Fibroblast of pulmonary artery (primary cell): ENCODE measurements at regions not wholly inside any gene's neighbourhood (a gene's known extent, or its start where the extent isn't known, plus 50 kb on each side); places are given as distances from the start of the nearest gene placed in this dataset.

Source experiments
- DNase-seq: peaks from one replicate; pipeline ENCODE4 v3.0.0-alpha.2; 2010; ENCODE audit warnings: low read depth
- H3K4me3 ChIP-seq: replicated peaks from 2 replicates; pipeline ENCODE4 v1.5.1; 2011; ENCODE audit warnings: low read depth, mild to moderate bottlenecking, control low read depth, low read length, moderate library complexity
- CTCF ChIP-seq: IDR thresholded peaks from 2 replicates; pipeline ENCODE4 v1.5.1; 2011; ENCODE audit warnings: mild to moderate bottlenecking, control low read depth, low read length, inconsistent platforms; ENCODE audit errors: missing control alignments

GRCh38 chr17:55873017-55873758 is 122.3 kb downstream of the PCTP start:
- no peak overlapping the region for H3K4me3 ChIP-seq
- TF ChIP-seq CTCF: no peak
- DNase-seq: no peak

- H3K4me3 ChIP-seq: no peak overlapping the region
- no peak for TF ChIP-seq CTCF
- DNase-seq: no peak
Observed at GRCh38 chr17:55883149-55883548, 132.3 kb downstream of the PCTP start.

- no peak for DNase-seq
- H3K4me3 ChIP-seq: no peak overlapping the region
- no peak for TF ChIP-seq CTCF
Observed at GRCh38 chr17:55887531-55887930, 136.7 kb downstream of the PCTP start.

GRCh38 chr17:55889271-55889670 is 138.4 kb downstream of the PCTP start:
- no peak for DNase-seq
- no peak for TF ChIP-seq CTCF
- no peak overlapping the region for H3K4me3 ChIP-seq

- no peak for TF ChIP-seq CTCF
- DNase-seq: no peak
- no peak overlapping the region for H3K4me3 ChIP-seq
Observed at GRCh38 chr17:55895112-55895759, 144.4 kb downstream of the PCTP start.

GRCh38 chr17:55897301-55897700 is 146.4 kb downstream of the PCTP start:
- DNase-seq: no peak
- TF ChIP-seq CTCF: no peak
- no peak overlapping the region for H3K4me3 ChIP-seq

GRCh38 chr17:55898195-55898594 is 147.3 kb downstream of the PCTP start:
- no peak for DNase-seq

More at GRCh38 chr17:55898195-55898594, 147.3 kb downstream of the PCTP start:
- H3K4me3 ChIP-seq: no peak overlapping the region
- no peak for TF ChIP-seq CTCF
